Fibroblast of pulmonary artery (primary cell): ENCODE measurements at regions not wholly inside any gene's neighbourhood (a gene's known extent, or its start where the extent isn't known, plus 50 kb on each side); places are given as distances from the start of the nearest gene placed in this dataset.

Experiments used
- DNase-seq: peaks from one replicate; pipeline ENCODE4 v3.0.0-alpha.2; 2010; ENCODE audit warnings: low read depth
- H3K4me3 ChIP-seq: replicated peaks from 2 replicates; pipeline ENCODE4 v1.5.1; 2011; ENCODE audit warnings: low read depth, mild to moderate bottlenecking, control low read depth, low read length, moderate library complexity
- CTCF ChIP-seq: IDR thresholded peaks from 2 replicates; pipeline ENCODE4 v1.5.1; 2011; ENCODE audit warnings: mild to moderate bottlenecking, control low read depth, low read length, inconsistent platforms; ENCODE audit errors: missing control alignments

GRCh38 chr7:109092268-109092667 is 522.6 kb downstream of the DNAJB9 start:
- no peak for DNase-seq
- no peak for TF ChIP-seq CTCF
- H3K4me3 ChIP-seq: no peak overlapping the region

- no peak overlapping the region for H3K4me3 ChIP-seq
- no peak for DNase-seq
- no peak for TF ChIP-seq CTCF
Observed at GRCh38 chr7:109101332-109101731, 531.7 kb downstream of the DNAJB9 start.

GRCh38 chr7:109109558-109109957 is 539.9 kb downstream of the DNAJB9 start:
- TF ChIP-seq CTCF: no peak
- no peak for DNase-seq
- H3K4me3 ChIP-seq: no peak overlapping the region

- TF ChIP-seq CTCF: no peak
- no peak overlapping the region for H3K4me3 ChIP-seq
- DNase-seq: no peak
Observed at GRCh38 chr7:109111086-109111485, 541.4 kb downstream of the DNAJB9 start.

- no peak for TF ChIP-seq CTCF
- H3K4me3 ChIP-seq: no peak overlapping the region
- no peak for DNase-seq
Observed at GRCh38 chr7:109121599-109122300, 552.1 kb downstream of the DNAJB9 start.

- TF ChIP-seq CTCF: no peak
- no peak overlapping the region for H3K4me3 ChIP-seq
- no peak for DNase-seq
Observed at GRCh38 chr7:109125001-109125400, 555.3 kb downstream of the DNAJB9 start.

GRCh38 chr7:109126404-109127050 is 556.9 kb downstream of the DNAJB9 start:
- DNase-seq: peak; percentile 15
- no peak overlapping the region for H3K4me3 ChIP-seq
- TF ChIP-seq CTCF: no peak
